Omental fat pad (tissue), 3 donors: ENCODE measurements at regions not wholly inside any gene's neighbourhood (a gene's known extent, or its start where the extent isn't known, plus 50 kb on each side); places are given as distances from the start of the nearest gene placed in this dataset.

ENCODE experiments used
- ATAC-seq: fragments of 150-250 bp; one replicate; pipeline ENCODE4 v1.9.1; 2016; ENCODE audit warnings: mild to moderate bottlenecking, moderate library complexity; ENCODE audit not compliant: low FRiP score
- DNase-seq: peaks from one replicate; pipeline ENCODE4 v3.0.0-alpha.2; 2019; ENCODE audit warnings: low spot score
- TF ChIP-seq, protein P1 (sequence below), 3 donors: fragments of 450-650 bp; IDR thresholded peaks; one replicate each; pipeline ENCODE4 v1.5.1; 2016 to 2017; ENCODE audit warnings: antibody characterized with exemption in 3 of 3, mild to moderate bottlenecking in 3 of 3, moderate library complexity in 2 of 3

DNA sequence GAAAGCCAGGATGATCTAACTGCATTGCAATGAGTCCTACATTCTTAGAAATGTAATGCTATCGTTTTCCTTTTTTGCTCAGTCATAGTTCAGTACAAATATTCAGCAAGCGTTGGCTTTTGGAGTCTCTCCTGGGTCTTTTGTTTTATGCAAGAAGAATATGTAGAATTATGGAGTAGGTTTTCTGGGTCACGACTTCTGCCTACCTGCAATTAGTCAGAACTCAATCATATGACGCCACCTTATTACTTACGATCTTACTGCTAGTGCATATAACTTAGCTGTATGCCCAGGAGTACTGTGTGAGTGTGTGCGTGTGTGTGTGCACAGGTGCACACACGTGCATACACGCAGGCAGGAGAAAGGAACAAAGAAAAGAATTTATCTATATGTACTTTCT, 640.2 kb downstream of the STK39 start:
- no peak for DNase-seq
- ATAC-seq = no peak
- TF ChIP-seq, protein P1, sequence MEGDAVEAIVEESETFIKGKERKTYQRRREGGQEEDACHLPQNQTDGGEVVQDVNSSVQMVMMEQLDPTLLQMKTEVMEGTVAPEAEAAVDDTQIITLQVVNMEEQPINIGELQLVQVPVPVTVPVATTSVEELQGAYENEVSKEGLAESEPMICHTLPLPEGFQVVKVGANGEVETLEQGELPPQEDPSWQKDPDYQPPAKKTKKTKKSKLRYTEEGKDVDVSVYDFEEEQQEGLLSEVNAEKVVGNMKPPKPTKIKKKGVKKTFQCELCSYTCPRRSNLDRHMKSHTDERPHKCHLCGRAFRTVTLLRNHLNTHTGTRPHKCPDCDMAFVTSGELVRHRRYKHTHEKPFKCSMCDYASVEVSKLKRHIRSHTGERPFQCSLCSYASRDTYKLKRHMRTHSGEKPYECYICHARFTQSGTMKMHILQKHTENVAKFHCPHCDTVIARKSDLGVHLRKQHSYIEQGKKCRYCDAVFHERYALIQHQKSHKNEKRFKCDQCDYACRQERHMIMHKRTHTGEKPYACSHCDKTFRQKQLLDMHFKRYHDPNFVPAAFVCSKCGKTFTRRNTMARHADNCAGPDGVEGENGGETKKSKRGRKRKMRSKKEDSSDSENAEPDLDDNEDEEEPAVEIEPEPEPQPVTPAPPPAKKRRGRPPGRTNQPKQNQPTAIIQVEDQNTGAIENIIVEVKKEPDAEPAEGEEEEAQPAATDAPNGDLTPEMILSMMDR (IDR thresholded peaks at IDR 0.05) = no peak

DNA sequence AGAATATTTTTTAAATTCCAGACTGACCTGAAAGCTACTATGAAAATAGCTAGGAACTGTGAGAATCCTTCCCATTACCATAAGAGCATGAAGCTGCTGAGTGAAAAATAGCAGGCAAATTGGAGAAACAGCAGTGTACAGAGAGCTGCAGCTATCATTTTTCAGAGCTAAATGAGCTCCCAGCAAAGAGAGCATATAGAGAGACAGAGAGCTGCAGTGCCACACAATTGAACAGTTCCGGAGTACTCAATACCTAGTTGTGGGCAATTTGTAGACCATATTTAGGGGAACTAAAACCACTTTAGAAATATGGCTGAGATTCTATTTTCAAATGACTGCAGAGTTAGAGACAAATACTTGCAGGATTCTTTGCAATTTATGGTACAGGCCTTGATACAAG, 645.3 kb downstream of the STK39 start:
- ATAC-seq (no peak), DNase-seq (no peak)
- TF ChIP-seq, protein P1 (IDR thresholded peaks at IDR 0.05) = no peak

DNA sequence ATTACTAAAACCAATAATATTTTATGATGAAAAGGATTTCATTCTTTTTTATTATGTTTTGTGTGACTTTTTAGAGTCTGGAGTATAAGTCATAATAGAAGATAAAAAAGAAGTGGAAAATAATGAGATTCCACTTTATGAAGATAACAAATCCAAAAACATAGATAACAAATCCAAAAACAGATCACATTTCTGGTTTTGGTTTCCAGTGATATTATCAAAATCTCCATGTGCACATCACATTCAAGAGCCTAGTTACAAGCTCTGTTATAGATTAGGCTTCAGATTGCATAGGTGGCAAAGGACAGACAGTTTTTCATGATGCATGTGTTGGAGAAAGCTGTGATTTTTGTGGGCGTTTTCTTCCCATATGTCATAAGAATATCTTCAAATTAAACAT, 648.2 kb downstream of the STK39 start:
- ATAC-seq (no peak), DNase-seq (no peak)
- TF ChIP-seq, protein P1 (IDR thresholded peaks at IDR 0.05) = no peak

DNA sequence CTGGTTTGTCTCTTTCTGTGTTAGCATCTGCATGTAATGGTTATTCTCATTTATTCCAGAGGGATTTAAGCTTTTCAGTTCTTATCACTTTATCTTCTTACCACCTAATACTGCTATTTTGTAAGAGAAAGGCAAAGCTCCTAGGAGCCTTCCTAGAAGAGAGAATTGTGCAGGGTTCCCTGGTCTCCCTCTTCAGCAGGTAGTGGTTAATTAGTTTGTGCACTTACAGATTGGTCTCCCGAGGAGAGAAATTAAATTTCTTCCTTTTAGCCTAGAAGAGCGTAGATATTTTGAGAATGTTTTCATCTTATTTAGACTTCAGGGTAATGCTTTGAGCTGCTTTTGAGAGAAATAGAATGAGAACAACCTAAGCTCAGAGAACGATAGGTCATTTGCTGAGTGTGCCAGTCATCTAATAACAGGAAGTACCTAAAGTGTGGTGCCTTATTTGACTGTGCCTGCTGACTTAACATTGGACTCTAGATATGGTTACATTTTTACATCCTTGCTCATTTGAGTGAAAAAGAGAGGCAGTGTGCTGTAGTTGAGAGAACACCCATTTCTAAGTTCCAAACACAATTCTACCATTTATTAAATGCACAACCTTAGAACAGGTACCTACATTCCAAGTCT, 651.4 kb downstream of the STK39 start:
- TF ChIP-seq, protein P1 (IDR thresholded peaks at IDR 0.05) = no peak
- DNase-seq = no peak
- no peak for ATAC-seq

DNA sequence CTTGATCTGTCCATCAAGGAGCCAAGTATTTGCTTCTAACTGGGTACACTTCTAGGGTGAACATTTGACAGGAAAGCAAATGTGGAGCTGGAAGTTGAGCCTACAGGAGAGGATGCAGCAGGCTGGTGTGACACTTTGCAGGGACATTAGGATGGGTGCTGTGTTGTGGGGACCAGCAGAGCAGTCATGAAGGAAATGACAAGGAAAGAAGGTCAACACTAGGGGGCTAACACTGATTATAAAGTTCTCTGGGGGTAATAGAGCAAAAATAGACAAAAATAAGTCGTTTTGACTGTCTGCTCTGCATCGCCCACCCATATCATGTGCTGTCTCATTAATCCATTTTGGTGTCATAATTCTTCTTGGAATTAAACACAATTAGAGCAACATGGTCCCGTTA, 652.4 kb downstream of the STK39 start:
- DNase-seq (no peak), ATAC-seq (no peak)
- TF ChIP-seq, protein P1 (IDR thresholded peaks at IDR 0.05) = no peak

DNA sequence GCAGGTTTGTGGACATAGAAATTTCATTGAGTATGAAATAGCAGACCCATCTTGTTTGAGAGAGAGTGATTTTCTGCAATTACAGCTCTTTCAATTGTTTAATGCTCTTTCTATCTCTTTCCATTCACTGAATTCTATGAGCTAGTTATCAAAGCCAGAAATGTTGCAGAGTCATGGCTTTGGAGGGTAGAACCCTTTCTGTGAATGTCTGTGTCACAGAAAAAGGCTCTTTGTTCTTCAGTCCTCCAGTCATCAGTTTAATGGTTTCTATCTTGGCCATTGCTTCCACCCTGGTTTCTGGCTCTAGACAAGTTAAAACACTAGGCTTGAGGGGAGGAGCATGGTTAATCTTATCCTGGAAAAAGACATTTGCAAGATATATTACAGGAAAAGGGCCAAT, 655.0 kb downstream of the STK39 start:
- DNase-seq = no peak
- no peak for ATAC-seq
- TF ChIP-seq, protein P1 (IDR thresholded peaks at IDR 0.05) = no peak

DNA sequence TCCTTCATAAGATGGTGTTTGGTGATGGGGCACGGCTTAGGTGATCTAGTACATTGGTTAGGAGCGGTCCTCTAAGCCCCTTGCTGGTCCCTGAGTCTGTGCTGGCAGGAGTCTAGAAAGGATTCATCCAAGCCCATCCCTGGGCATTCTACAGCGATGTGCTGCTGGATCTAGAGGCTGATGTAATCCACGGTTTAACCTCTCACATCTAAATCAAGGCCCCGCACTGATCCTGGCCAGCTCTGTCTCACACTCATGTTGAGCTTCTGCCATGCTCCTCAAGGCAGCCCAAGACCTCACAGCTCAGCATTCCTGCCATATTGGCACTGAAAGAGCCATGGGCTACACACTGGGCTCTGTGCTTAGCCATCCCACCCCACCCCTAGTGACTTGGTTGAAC, 664.8 kb downstream of the STK39 start:
- no peak for DNase-seq
- TF ChIP-seq, protein P1 (IDR thresholded peaks at IDR 0.05) = no peak
- no peak for ATAC-seq
